Tibial artery (tissue), 4 donors: ENCODE measurements at regions not wholly inside any gene's neighbourhood (a gene's known extent, or its start where the extent isn't known, plus 50 kb on each side); places are given as distances from the start of the nearest gene placed in this dataset.

Experiments
- DNase-seq, 2 donors: peaks; one replicate each; pipeline ENCODE4 v3.0.0-alpha.2; 2019
- H3K27ac ChIP-seq, 2 donors: fragments of 200-600 bp; sonication (generic) in 1 of 2; 1 replicate in 1 of 2; 2 replicates in 1 of 2; pipeline ENCODE4 v1.5.1; 2018 to 2019; ENCODE audit warnings: mild to moderate bottlenecking in 1 of 2
- H3K27me3 ChIP-seq, 2 donors: fragments of 200-600 bp; sonication (generic) in 1 of 2; one replicate each; pipeline versions ENCODE4 v1.5.1 to v1.6.0; 2016 to 2019
- H3K36me3 ChIP-seq, 3 donors: fragments of 200-600 bp; sonication (generic) in 2 of 3; one replicate each; pipeline ENCODE4 v1.5.1; 2016 to 2019; ENCODE audit warnings: mild to moderate bottlenecking in 2 of 3
- H3K4me1 ChIP-seq, 4 donors: fragments of 200-600 bp; sonication (generic) in 2 of 4; 1 replicate in 3 of 4; 2 replicates in 1 of 4; pipeline ENCODE4 v1.5.1; 2016 to 2019
- H3K4me3 ChIP-seq, 2 donors: fragments of 200-600 bp; sonication (generic) in 1 of 2; 1 replicate in 1 of 2; 2 replicates in 1 of 2; pipeline ENCODE4 v1.5.1; 2018 to 2019; ENCODE audit warnings: mild to moderate bottlenecking in 2 of 2
- H3K9me3 ChIP-seq, 3 donors: fragments of 200-600 bp; sonication (generic) in 1 of 3; one replicate each; pipeline ENCODE4 v1.5.1; 2016 to 2019
- CTCF ChIP-seq, 2 experiments: fragments of 200-600 bp in 1 of 2; fragments of 450-650 bp in 1 of 2; IDR thresholded peaks; one replicate each; pipeline ENCODE4 v1.5.1; 2017 to 2019; ENCODE audit warnings: antibody characterized with exemption in 2 of 2, mild to moderate bottlenecking in 1 of 2, moderate library complexity in 1 of 2
- intact Hi-C: fragments of 100-400 bp; cut with DNase I; formaldehyde crosslinking; loops from one replicate; pipeline ENCODE4 v1.15.0; 2023; ENCODE audit warnings: low total_unique reads

- no peak for DNase-seq
- Histone ChIP-seq H3K4me3 (no peak overlapping the region), H3K36me3 (no peaks in the 10 kb centered on the region), H3K27me3 (no peaks in the 10 kb centered on the region), H3K4me1 (no peaks in the 10 kb centered on the region), H3K9me3 (peaks cover 0 to 4% (median 0%) of the 10 kb centered on the region in 3 donors), H3K27ac (no peak overlapping the region)
- no peak for TF ChIP-seq CTCF (IDR thresholded peaks at IDR 0.05)
- intact Hi-C loops = no loop called here
Observed at GRCh38 chr21:15359251-15359650, 294.5 kb upstream of the NRIP1 start.

GRCh38 chr21:15362458-15362857 lies 297.7 kb upstream of the NRIP1 start:
- Histone ChIP-seq H3K4me1 (no peaks in the 10 kb centered on the region), H3K27me3 (no peaks in the 10 kb centered on the region), H3K9me3 (peaks cover 0 to 11% (median 0%) of the 10 kb centered on the region in 3 donors), H3K27ac (no peak overlapping the region), H3K4me3 (no peak overlapping the region), H3K36me3 (no peaks in the 10 kb centered on the region)
- intact Hi-C loops = no loop called here
- TF ChIP-seq CTCF (IDR thresholded peaks at IDR 0.05) = no peak
- no peak for DNase-seq

- Histone ChIP-seq H3K27me3 (no peaks in the 10 kb centered on the region), H3K9me3 (peaks cover 0 to 11% (median 0%) of the 10 kb centered on the region in 3 donors), H3K27ac (no peak overlapping the region), H3K36me3 (no peaks in the 10 kb centered on the region), H3K4me3 (no peak overlapping the region), H3K4me1 (no peaks in the 10 kb centered on the region)
- DNase-seq = no peak
- intact Hi-C loops = no loop called here
- no peak for TF ChIP-seq CTCF (IDR thresholded peaks at IDR 0.05)
Observed at GRCh38 chr21:15363921-15364320, 299.1 kb upstream of the NRIP1 start.

- Histone ChIP-seq H3K4me3 (no peak overlapping the region), H3K36me3 (no peaks in the 10 kb centered on the region), H3K4me1 (no peaks in the 10 kb centered on the region), H3K27ac (no peak overlapping the region), H3K9me3 (peaks cover 0 to 11% (median 0%) of the 10 kb centered on the region in 3 donors), H3K27me3 (no peaks in the 10 kb centered on the region)
- no peak for TF ChIP-seq CTCF (IDR thresholded peaks at IDR 0.05)
- no peak for DNase-seq
- intact Hi-C loops = no loop called here
Observed at GRCh38 chr21:15365751-15366392, 301.1 kb upstream of the NRIP1 start.

- Histone ChIP-seq H3K36me3 (no peaks in the 10 kb centered on the region), H3K27ac (no peak overlapping the region), H3K9me3 (peaks cover 0 to 11% (median 0%) of the 10 kb centered on the region in 3 donors), H3K4me3 (no peak overlapping the region), H3K27me3 (no peaks in the 10 kb centered on the region), H3K4me1 (no peaks in the 10 kb centered on the region)
- TF ChIP-seq CTCF (IDR thresholded peaks at IDR 0.05) = no peak
- DNase-seq = no peak
- intact Hi-C loops = no loop called here
Observed at GRCh38 chr21:15366555-15366954, 301.8 kb upstream of the NRIP1 start.
